ENCODE measurements at regions not wholly inside any gene's neighbourhood (a gene's known extent, or its start where the extent isn't known, plus 50 kb on each side); places are given as distances from the start of the nearest gene placed in this dataset.

DNA sequence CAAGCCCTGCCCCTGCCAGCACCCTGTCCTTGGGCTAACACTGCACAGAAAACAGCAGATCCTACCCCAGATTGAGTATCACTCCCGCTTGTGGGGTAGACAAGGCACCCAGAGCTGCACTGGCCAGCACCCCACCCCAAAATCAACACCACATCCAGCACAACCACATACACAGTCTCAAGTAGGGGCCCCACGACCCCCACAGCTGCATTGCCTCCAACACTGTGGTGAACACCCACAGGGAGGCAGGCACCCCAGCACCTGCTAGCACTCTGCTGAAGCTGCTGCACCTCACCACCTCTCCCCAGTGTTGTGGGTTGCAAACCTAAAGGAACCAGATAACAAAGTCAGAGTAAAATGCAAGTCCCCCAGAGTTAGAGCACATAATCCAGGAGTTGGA, 589.9 kb downstream of the PCDH19 start:
- in situ Hi-C loops (cut with HindIII; ENCODE audit: low pct_ligation_motif_present, low sequenced_read_pairs) = no loop called here
- Histone ChIP-seq H3K27me3 (replicated peaks) (no peaks in the 10 kb centered on the region), H3K36me3 (replicated peaks) (no peaks in the 10 kb centered on the region), H3K27ac (no peak overlapping the region), H3K4me3 (ENCODE audit: low read depth, low read length) (no peak overlapping the region)
- no peak for DNase-seq
- TF ChIP-seq CTCF (IDR thresholded peaks at IDR 0.05; ENCODE audit: low read depth, low read length, missing control alignments) = no peak

DNA sequence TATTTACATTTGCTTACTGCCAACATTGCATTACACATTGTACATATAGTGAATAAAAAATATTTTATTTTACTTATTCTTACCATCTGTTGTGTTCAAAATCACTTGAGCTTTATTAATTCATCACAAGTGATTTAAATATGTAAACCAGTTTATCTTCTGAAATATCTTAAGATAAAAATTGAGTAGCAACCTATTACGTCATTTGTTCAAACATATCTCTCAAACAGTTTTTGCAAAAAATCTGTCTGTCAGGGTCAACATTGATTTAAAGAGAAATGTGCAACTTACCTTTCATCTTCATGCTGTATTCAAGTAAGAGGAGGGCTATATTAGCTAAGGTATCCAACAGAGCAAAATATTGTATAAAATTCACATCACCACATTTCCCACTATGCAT, 610.1 kb downstream of the PCDH19 start:
- Histone ChIP-seq H3K4me3 (ENCODE audit: low read depth, low read length) (no peak overlapping the region), H3K36me3 (replicated peaks) (no peaks in the 10 kb centered on the region), H3K27ac (no peak overlapping the region), H3K27me3 (replicated peaks) (no peaks in the 10 kb centered on the region)
- in situ Hi-C loops (cut with HindIII; ENCODE audit: low pct_ligation_motif_present, low sequenced_read_pairs) = no loop called here
- DNase-seq = no peak
- no peak for TF ChIP-seq CTCF (IDR thresholded peaks at IDR 0.05; ENCODE audit: low read depth, low read length, missing control alignments)

GRCh38 chrX:99798936-99799335, 611.1 kb downstream of the PCDH19 start:
- no peak for TF ChIP-seq CTCF (IDR thresholded peaks at IDR 0.05; ENCODE audit: low read depth, low read length, missing control alignments)
- Histone ChIP-seq H3K27me3 (replicated peaks) (no peaks in the 10 kb centered on the region), H3K4me3 (ENCODE audit: low read depth, low read length) (no peak overlapping the region), H3K27ac (no peak overlapping the region), H3K36me3 (replicated peaks) (no peaks in the 10 kb centered on the region)
- DNase-seq = no peak
- in situ Hi-C loops (cut with HindIII; ENCODE audit: low pct_ligation_motif_present, low sequenced_read_pairs) = no loop called here

GRCh38 chrX:99795495-99795894, 614.6 kb downstream of the PCDH19 start:
- TF ChIP-seq CTCF (IDR thresholded peaks at IDR 0.05; ENCODE audit: low read depth, low read length, missing control alignments) = no peak
- DNase-seq = no peak
- Histone ChIP-seq H3K4me3 (ENCODE audit: low read depth, low read length) (no peak overlapping the region), H3K36me3 (replicated peaks) (no peaks in the 10 kb centered on the region), H3K27me3 (replicated peaks) (no peaks in the 10 kb centered on the region), H3K27ac (no peak overlapping the region)
- in situ Hi-C loops (cut with HindIII; ENCODE audit: low pct_ligation_motif_present, low sequenced_read_pairs) = no loop called here

GRCh38 chrX:99782516-99783040, 627.5 kb downstream of the PCDH19 start:
- TF ChIP-seq CTCF (IDR thresholded peaks at IDR 0.05; ENCODE audit: low read depth, low read length, missing control alignments) = no peak
- no peak for DNase-seq
- in situ Hi-C loops (cut with HindIII; ENCODE audit: low pct_ligation_motif_present, low sequenced_read_pairs) = no loop called here

DNA sequence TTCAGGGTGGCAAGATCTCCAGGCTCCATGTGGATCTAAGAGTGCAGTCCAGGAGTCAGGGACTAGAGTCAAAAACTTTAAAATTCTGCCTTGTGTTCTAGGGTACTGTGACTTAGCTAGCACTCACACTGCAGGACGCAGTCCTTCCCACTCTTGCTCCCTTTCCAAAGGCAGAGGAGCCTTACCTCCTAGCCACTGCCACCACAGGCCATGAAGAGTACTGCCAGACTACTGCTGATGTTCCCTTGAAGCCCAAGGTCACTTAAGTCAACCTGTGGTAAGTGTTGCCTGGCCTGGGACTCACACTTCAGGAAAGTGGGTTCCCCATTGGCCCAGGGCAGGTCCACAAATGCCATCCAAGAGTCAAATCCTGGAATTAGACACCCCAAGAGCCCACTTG, 632.2 kb downstream of the PCDH19 start:
- Histone ChIP-seq H3K36me3 (replicated peaks) (no peaks in the 10 kb centered on the region), H3K4me3 (ENCODE audit: low read depth, low read length) (no peak overlapping the region), H3K27me3 (replicated peaks) (no peaks in the 10 kb centered on the region), H3K27ac (no peak overlapping the region)
- TF ChIP-seq CTCF (IDR thresholded peaks at IDR 0.05; ENCODE audit: low read depth, low read length, missing control alignments) = no peak
- in situ Hi-C loops (cut with HindIII; ENCODE audit: low pct_ligation_motif_present, low sequenced_read_pairs) = no loop called here
- DNase-seq = no peak

More at GRCh38 chrX:99782516-99783040, 627.5 kb downstream of the PCDH19 start:
- Histone ChIP-seq H3K27ac (no peak overlapping the region), H3K27me3 (replicated peaks) (no peaks in the 10 kb centered on the region), H3K36me3 (replicated peaks) (no peaks in the 10 kb centered on the region), H3K4me3 (ENCODE audit: low read depth, low read length) (no peak overlapping the region)

Measured in brain microvascular endothelial cell (primary cell).